Kasumi-1 (cell line): ENCODE measurements at regions not wholly inside any gene's neighbourhood (a gene's known extent, or its start where the extent isn't known, plus 50 kb on each side); places are given as distances from the start of the nearest gene placed in this dataset.

Experiments
- DNase-seq, 2 experiments: peaks; one replicate each; lab custom pipeline; 2025; lab: John Stamatoyannopoulos, UW

- no peak for DNase-seq
Measured at GRCh38 chr18:75801178-75801577, 373.7 kb upstream of the SMIM21 start.

DNA sequence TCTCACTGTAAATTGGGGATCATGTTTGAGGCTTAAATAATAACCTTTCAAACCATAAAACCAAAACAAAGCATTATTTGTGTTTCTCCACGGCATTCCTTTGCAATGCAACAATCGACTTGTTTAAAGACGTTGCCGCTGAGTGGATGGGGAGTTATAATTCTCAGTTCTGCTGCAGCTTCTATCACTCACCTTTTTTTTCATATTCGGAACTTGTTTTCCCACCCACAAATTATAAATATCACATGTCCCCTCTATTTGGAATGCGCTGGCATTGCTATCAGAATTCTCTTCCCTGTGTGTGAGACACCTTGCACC lies 372.8 kb upstream of the SMIM21 start:
- no peak for DNase-seq

GRCh38 chr18:75799449-75800330 lies 372.2 kb upstream of the SMIM21 start:
- no peak for DNase-seq

DNA sequence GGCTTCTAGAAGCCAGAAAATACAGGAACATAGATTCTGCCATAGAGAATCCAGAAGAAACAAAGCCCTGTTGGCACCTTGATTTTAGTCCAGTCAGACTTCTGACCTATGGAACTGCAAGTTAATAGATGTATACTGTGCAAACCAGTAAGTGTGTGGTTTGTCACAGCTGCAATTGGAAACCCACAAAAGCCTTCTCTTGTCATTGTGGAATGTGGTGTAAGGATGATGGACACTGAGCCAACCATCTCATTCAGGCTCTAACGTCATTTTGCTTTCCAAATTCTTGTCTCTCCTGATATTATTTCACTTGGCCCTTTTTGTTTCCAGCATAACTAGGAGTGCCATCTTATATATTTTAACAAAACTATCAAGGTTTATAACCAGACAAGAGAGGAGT lies 369.5 kb upstream of the SMIM21 start:
- DNase-seq = no peak

DNA sequence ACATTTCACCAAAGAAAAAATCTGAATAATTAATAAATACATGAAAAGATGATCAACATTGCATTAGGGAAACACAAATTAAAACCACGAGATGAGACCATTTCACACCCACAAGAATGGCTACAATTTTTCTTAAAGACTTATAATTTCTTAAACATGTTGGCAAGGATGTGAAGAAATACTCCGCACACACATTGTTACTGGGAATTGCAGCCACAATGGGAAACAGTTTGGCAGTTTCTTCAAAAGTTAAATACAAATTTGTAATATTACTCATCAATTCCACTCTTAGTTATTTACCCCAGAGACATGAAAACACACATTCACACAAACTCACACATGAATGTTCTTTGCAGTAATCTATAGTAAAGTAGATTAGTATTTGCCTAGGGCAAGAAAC lies 363.3 kb upstream of the SMIM21 start:
- no peak for DNase-seq

- DNase-seq = no peak
Measured at GRCh38 chr18:75790111-75790510, 362.6 kb upstream of the SMIM21 start.

- no peak for DNase-seq
Measured at GRCh38 chr18:75785834-75786233, 358.3 kb upstream of the SMIM21 start.

- DNase-seq = no peak
Measured at GRCh38 chr18:75785206-75785605, 357.7 kb upstream of the SMIM21 start.

- no peak for DNase-seq
Measured at GRCh38 chr18:75784390-75784789, 356.9 kb upstream of the SMIM21 start.

DNA sequence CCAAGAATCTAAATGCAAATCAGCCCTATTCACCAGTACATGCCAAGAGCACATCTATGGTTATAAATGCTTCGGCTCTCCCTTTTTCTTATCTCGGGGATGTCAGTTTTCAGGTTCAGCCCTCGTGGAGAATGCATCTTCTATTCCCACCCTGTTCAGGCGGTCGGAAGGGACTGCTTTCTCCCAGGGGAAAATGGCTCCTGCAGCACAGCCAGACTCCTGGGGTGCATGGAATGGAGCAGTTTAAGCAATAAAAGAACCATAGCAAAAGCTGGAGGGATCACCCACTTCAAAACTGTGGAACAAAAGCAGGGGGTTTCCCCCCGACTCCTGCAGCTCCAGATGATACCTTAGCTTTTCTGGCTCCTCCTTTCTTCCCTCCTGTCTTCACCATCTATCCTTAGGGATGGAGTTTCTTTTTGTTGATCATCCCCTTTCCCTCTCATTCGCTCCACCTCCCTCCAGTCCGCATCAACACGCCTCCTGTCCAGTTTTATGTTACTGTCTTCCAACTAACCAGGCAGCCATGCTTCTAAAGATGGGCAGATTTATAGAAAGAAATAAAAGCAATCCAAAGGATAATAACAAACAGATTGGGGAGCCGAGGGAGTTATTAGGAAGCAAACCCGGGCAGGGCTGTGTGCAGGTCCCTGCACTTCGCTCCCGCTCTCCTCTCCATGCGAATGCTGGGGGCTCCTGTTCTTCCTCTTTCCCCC lies 356.2 kb upstream of the SMIM21 start:
- DNase-seq = no peak

DNA sequence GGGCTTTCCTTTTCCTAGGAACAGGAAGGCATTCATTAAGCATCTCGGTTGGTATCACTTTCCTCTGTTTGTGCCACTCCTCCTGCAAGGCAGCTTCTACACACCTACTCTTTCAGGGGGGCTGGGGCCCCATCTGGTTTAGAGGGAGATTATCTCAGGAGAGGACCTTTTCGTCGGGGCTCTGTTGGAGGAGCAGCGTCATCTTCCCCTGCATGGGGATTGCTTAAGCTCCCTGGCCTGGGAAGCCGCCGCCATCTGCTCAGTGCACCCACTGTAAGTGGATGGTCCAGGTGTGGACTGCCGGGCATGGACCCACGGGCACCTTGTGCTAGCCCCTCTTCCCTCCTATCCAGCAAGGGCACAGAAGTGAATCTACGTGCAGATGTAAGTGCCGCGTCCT lies 355.3 kb upstream of the SMIM21 start:
- no peak for DNase-seq

DNA sequence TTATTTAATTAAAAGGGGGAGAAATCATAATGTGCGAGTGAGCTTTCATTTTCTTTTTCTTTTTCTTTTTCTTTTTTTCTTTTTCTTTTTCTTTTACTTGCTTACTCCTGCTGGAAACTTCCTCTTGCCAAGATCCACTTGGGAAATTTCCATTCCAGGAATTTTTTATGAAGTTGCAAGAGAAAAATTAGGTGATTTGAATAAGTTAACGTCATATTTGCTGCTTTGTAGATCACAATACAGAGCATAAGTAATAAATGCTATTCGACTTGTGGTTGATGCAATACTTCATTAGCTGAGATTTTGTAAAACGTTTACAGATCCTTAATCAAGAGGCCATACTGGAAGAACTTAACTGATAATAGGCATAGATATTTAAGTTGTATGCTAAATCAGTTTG lies 354.7 kb upstream of the SMIM21 start:
- no peak for DNase-seq

DNA sequence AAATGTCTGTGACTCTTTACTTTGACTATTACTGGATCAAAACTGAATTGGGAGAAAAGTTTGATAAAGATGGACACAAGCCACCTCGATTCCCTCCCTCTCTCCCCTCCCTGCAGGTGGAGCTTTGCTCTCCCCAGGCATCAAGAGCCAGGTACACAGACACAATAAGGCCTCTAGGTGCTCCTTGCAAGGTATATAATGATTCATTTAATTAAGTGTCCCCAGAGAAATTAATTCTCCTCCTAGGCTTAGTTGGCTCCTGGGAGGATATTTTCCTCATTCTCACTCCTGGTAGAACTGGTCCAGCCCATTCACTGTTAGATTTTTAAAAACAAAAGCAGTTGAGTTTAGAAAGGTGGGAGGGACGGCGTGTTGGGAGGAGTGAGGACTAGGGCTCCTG lies 352.4 kb upstream of the SMIM21 start:
- DNase-seq = no peak

DNA sequence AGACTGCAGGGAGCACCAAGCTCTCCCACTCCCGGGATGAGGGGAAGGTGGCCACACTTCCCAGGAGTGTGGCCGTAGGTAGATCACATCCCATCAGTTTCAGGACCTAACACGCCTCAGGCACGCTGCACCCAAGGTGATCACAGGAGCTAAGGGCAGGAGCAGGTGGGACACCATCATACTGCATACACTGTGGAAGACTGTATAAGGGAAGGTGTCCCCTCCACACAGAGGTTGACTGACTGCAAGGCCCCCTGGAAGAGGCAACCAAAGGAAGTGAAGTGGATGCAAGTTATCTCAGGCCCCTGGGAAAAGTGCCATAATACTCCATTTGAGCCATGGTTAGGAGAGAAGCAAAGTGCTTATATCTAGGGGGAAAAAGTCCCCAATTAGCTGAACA lies 351.9 kb upstream of the SMIM21 start:
- DNase-seq = no peak

- no peak for DNase-seq
Measured at GRCh38 chr18:75777630-75778029, 350.1 kb upstream of the SMIM21 start.

DNA sequence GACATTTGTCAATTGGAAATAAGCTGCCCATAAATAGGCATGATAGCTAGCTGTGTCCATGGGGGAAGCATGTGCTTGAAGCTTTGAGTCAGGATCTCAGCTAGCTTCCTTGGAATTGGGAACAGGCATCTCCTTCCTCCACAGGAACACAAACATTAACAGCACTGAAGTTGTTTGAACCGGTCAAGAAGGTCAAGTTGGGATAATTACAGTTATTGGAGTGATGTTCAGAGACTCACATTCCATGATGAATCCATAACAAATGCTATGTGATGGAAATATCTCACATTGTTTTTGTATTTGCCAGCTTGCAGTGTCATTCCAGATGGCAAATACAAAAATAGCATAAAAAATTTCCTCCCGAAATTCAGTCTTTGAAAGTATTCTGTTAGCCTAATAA lies 347.6 kb upstream of the SMIM21 start:
- no peak for DNase-seq

DNA sequence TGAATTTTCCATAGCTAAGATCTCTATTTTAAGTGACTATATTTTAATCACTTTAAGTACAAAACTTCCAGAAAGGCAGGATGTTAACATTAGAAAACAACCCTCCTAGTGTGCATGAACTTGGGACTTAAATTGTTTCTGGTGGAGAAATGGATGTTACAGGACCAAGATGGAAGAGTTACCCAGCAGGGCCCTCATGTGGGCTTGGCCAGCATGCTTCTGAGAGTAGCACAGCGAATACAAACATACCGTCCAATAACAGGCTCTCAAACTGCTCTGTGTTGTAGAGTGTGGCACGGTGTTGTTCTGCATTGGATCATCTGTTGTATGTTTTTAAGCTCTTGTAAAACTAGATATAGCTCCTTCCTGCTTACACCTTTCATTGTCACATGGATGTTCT lies 346.1 kb upstream of the SMIM21 start:
- DNase-seq = no peak

GRCh38 chr18:75762758-75763157 lies 335.3 kb upstream of the SMIM21 start:
- no peak for DNase-seq

GRCh38 chr18:75760208-75760607 lies 332.7 kb upstream of the SMIM21 start:
- no peak for DNase-seq

DNA sequence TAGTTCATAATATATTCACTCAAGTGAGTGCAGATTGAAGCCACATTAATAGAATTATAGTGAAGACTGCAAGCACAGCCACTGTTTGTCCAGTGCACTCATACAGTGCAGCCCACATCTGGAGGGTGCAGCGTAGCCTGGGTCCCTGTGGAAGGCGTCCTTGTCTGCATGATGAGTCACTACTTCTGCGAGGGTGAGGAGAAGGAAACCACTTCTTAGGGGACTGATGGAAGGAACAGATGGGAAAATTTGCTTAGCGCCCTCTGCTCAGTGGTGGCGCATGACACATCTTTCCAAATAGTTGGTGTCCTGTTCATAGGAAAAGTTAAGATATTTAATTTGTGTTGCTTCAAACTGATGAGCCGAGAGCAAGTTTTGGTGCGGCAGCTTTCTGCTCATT lies 330.4 kb upstream of the SMIM21 start:
- DNase-seq = peak in 1 of 2 experiments; percentile 14

- no peak for DNase-seq
Measured at GRCh38 chr18:75754433-75754832, 326.9 kb upstream of the SMIM21 start.

GRCh38 chr18:75753753-75754152 lies 326.2 kb upstream of the SMIM21 start:
- no peak for DNase-seq

DNA sequence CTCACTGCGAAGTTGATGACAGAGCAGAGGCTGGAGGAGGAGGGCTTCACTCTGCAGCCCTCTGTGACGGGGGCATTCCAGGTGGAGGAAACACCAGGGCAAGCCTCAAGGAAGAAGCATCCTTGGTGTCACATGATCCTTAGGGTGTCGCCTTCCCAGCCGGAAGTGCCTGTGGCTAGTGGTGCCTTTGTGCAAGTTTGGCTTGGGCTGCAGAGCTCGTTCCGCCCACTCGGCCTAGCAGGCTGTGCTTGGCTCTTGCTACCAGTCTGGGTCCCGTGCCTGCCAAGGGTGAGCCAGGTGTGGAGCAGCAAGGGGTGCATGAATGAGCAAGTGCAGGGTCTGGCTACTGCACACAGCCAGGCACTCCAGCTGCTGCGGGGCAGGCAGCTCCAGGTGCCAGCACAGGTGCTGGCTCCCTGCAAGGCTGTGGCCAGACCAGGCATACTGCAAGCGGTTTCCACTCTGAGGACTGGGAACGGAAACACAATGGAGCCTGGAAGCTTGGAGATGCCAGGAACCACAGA lies 325.3 kb upstream of the SMIM21 start:
- no peak for DNase-seq
